GM10248 (cell line): ENCODE measurements at regions not wholly inside any gene's neighbourhood (a gene's known extent, or its start where the extent isn't known, plus 50 kb on each side); places are given as distances from the start of the nearest gene placed in this dataset.

Source experiments
- CTCF ChIA-PET: fragments of 300-600 bp; sonication (Branson Sonifier 250); formaldehyde crosslinking; extraction: SDS; loops from one replicate; lab custom pipeline; 2021; ENCODE audit warnings: antibody characterized with exemption; lab: Yijun Ruan, JAX
- POLR2A ChIA-PET: fragments of 350-650 bp; sonication (Branson Sonifier 250); formaldehyde crosslinking; extraction: SDS; loops from one replicate; lab custom pipeline; 2020; ENCODE audit warnings: antibody characterized with exemption; lab: Yijun Ruan, JAX
- DNase-seq: peaks from one replicate; pipeline ENCODE4 v3.0.0; 2012; ENCODE audit errors: extremely low spot score
- TF ChIP-seq, protein P1 (sequence below): IDR thresholded peaks from 2 replicates; pipeline ENCODE4 v1.5.1; 2012; ENCODE audit warnings: mild to moderate bottlenecking, low read depth; ENCODE audit errors: extremely low read depth, missing control alignments, control extremely low read depth

- CTCF ChIA-PET = no interaction called here
- TF ChIP-seq, protein P1, sequence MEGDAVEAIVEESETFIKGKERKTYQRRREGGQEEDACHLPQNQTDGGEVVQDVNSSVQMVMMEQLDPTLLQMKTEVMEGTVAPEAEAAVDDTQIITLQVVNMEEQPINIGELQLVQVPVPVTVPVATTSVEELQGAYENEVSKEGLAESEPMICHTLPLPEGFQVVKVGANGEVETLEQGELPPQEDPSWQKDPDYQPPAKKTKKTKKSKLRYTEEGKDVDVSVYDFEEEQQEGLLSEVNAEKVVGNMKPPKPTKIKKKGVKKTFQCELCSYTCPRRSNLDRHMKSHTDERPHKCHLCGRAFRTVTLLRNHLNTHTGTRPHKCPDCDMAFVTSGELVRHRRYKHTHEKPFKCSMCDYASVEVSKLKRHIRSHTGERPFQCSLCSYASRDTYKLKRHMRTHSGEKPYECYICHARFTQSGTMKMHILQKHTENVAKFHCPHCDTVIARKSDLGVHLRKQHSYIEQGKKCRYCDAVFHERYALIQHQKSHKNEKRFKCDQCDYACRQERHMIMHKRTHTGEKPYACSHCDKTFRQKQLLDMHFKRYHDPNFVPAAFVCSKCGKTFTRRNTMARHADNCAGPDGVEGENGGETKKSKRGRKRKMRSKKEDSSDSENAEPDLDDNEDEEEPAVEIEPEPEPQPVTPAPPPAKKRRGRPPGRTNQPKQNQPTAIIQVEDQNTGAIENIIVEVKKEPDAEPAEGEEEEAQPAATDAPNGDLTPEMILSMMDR = no peak
- DNase-seq = no peak
- POLR2A ChIA-PET = no interaction called here
Observed at GRCh38 chrX:125765347-125765746, 400.7 kb downstream of the DCAF12L2 start.

- POLR2A ChIA-PET = no interaction called here
- DNase-seq = no peak
Observed at GRCh38 chrX:125769628-125770027, 396.5 kb downstream of the DCAF12L2 start.

GRCh38 chrX:125778261-125778660, 387.8 kb downstream of the DCAF12L2 start:
- no peak for DNase-seq
- POLR2A ChIA-PET = no interaction called here
- TF ChIP-seq, protein P1 = no peak
- CTCF ChIA-PET = no interaction called here

More at GRCh38 chrX:125769628-125770027, 396.5 kb downstream of the DCAF12L2 start:
- CTCF ChIA-PET = no interaction called here
- TF ChIP-seq, protein P1 = no peak

GRCh38 chrX:125782184-125782583, 383.9 kb downstream of the DCAF12L2 start:
- ChIA-PET CTCF (no interaction called here), POLR2A (no interaction called here)
- TF ChIP-seq, protein P1 = no peak

DNA sequence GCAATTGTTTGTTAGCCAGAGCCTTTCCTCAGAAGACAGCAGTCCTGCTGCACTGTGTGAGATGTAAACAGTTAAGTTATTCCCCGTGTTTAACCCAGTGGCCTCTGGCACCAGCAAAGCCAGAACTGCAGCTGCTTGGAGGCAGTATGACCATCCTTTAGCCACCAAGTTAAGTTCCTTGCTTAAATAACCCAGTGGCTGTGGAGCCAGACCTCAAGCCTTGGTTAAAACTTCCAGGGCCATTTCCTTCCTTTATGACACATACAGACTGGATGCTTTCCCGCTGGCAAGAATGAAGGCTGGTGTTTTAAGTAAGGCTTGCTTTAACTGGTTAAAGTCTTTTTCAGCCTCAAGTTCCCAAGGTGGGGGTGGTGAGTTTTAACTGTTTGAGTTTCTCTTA, 379.8 kb downstream of the DCAF12L2 start:
- no peak for DNase-seq
- TF ChIP-seq, protein P1 = no peak
- ChIA-PET CTCF (no interaction called here), POLR2A (no interaction called here)

More at GRCh38 chrX:125782184-125782583, 383.9 kb downstream of the DCAF12L2 start:
- no peak for DNase-seq

DNA sequence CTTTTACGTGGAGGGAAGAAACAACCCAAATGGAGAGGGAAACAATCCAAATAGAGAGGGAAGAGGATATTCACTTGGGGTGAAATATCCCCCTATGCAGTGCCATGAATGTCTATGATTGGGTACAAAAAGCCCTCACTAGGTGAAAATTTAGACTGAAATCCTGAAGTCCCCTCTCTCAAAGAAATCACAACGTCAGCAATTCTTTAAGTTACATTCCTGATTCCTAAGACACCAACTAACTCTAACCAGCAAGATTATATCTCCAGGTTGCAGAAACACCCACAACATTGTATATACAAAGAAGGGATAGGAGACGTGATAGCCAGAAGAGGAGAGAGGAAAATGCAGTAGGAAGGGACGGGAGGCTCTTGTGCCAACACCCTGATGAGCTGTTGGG, 374.3 kb downstream of the DCAF12L2 start:
- no peak for DNase-seq
- TF ChIP-seq, protein P1 = no peak
- CTCF ChIA-PET = no interaction called here
- POLR2A ChIA-PET = no interaction called here

DNA sequence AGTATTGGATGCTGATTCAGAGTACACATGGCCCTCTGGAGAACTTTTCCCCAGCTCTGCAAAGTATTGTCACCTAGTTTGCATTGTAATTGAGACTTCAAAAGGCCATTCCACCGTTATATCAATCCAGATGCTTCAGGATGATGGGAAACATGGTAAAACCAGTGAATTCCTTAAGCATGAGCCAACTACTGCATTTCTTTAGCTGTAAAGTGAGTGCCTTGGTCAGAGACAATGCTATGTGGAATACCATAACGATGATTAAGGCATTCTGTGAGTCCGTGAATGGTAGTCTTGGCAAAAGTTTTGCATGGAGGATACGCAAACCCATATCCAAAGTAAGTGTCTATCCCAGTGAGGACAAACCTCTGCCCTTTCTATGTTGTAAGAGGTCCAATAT, 355.2 kb downstream of the DCAF12L2 start:
- POLR2A ChIA-PET = no interaction called here
- CTCF ChIA-PET = no interaction called here
- DNase-seq = no peak

More for the DNA sequence above, 355.2 kb downstream of the DCAF12L2 start:
- TF ChIP-seq, protein P1 = no peak
